Endothelial cell of umbilical vein (primary cell): ENCODE measurements at regions not wholly inside any gene's neighbourhood (a gene's known extent, or its start where the extent isn't known, plus 50 kb on each side); places are given as distances from the start of the nearest gene placed in this dataset.

ENCODE experiments used
- BruUV-seq: library from RNA; stranded (reverse); fragments of 400-500 nt; replicated peaks from 2 replicates; lab custom pipeline; 2021; lab: Mats Ljungman, UMichigan
- CTCF ChIA-PET: fragments of 300-600, 350-600 bp; sonication (Branson Sonifier 250); formaldehyde crosslinking; loops from one replicate; lab custom pipeline; 2021; ENCODE audit warnings: antibody characterized with exemption, inconsistent platforms; lab: Charles Lee
- POLR2A ChIA-PET: fragments of 300-600, 350-600 bp; sonication (Branson Sonifier 250); formaldehyde crosslinking; loops from one replicate; lab custom pipeline; 2021; ENCODE audit warnings: antibody characterized with exemption, inconsistent platforms; lab: Charles Lee
- DNase-seq: peaks from one replicate; pipeline ENCODE4 v3.0.0-alpha.2; 2011; ENCODE audit warnings: low read depth, low spot score
- FAIRE-seq: peaks from 2 replicates; lab custom pipeline; 2011; peaks lifted over from hg19 to GRCh38; lab: Jason Lieb, UNC
- H2AFZ ChIP-seq: 2 replicates; pipeline ENCODE4 v1.6.0; 2012; ENCODE audit warnings: low read depth, low read length, control low read depth, inconsistent platforms
- H3K27ac ChIP-seq: 2 replicates; pipeline ENCODE4 v1.5.1; 2011; ENCODE audit warnings: low read depth, mild to moderate bottlenecking, control low read depth, low read length, moderate library complexity; ENCODE audit not compliant: insufficient read depth
- H3K27me3 ChIP-seq, 2 experiments: 2 replicates each; pipeline versions ENCODE4 v1.6.0 to v1.6.1; 2011; ENCODE audit warnings: low read length in 2 of 2, mixed read lengths in 1 of 2; ENCODE audit not compliant: control insufficient read depth in 2 of 2, insufficient read depth in 2 of 2
- H3K36me3 ChIP-seq, 2 experiments: 2 replicates in 1 of 2; 3 replicates in 1 of 2; pipeline ENCODE4 v1.5.1; 2011; ENCODE audit warnings: low read length in 2 of 2, mild to moderate bottlenecking in 1 of 2, moderate library complexity in 1 of 2; ENCODE audit not compliant: control insufficient read depth in 2 of 2, insufficient read depth in 2 of 2; ENCODE audit errors: extremely low read depth in 1 of 2
- H3K4me1 ChIP-seq: 3 replicates; pipeline ENCODE4 v1.5.1; 2011; ENCODE audit warnings: mild to moderate bottlenecking, low read length; ENCODE audit not compliant: control insufficient read depth, insufficient read depth; ENCODE audit errors: extremely low read depth
- H3K4me2 ChIP-seq: 2 replicates; pipeline ENCODE4 v1.6.1; 2011; ENCODE audit warnings: low read length, control low read depth, mixed read lengths; ENCODE audit not compliant: insufficient read depth
- H3K4me3 ChIP-seq, 3 experiments: fragments of 200-600 bp in 1 of 3; sonication (generic), shearing (Covaris generic) in 1 of 3; replicated peaks in 1 of 3; 2 replicates each; pipeline ENCODE4 v1.5.1; 2011 to 2016; ENCODE audit warnings: control low read depth in 3 of 3, low read length in 3 of 3, mild to moderate bottlenecking in 2 of 3, inconsistent platforms in 1 of 3, low read depth in 1 of 3, moderate library complexity in 1 of 3; ENCODE audit not compliant: insufficient read depth in 1 of 3
- H3K79me2 ChIP-seq: 2 replicates; pipeline ENCODE4 v1.6.0; 2012; ENCODE audit warnings: low read length, inconsistent platforms; ENCODE audit not compliant: control insufficient read depth, insufficient read depth
- H3K9ac ChIP-seq: replicated peaks from 2 replicates; pipeline ENCODE3; 2011; ENCODE audit warnings: low read length, control low read depth; ENCODE audit not compliant: insufficient read depth; ENCODE audit errors: extremely low read depth
- H3K9me1 ChIP-seq: replicated peaks from 3 replicates; pipeline ENCODE4 v1.6.0; 2011; ENCODE audit warnings: mild to moderate bottlenecking, low read length; ENCODE audit not compliant: control insufficient read depth, insufficient read depth; ENCODE audit errors: extremely low read depth
- H3K9me3 ChIP-seq: replicated peaks from 2 replicates; pipeline ENCODE4 v1.5.1; 2012; ENCODE audit warnings: low read length, inconsistent platforms; ENCODE audit not compliant: control insufficient read depth, insufficient read depth
- H4K20me1 ChIP-seq: replicated peaks from 2 replicates; pipeline ENCODE3; 2011; ENCODE audit warnings: mild to moderate bottlenecking, low read length; ENCODE audit not compliant: control insufficient read depth, insufficient read depth; ENCODE audit errors: extremely low read depth
- EZH2 ChIP-seq: IDR thresholded peaks from 2 replicates; pipeline ENCODE4 v1.6.1; 2012; ENCODE audit warnings: borderline replicate concordance, low read depth, mild to moderate bottlenecking, moderate library complexity, low read length, inconsistent platforms; ENCODE audit not compliant: severe bottlenecking
- FOS ChIP-seq: IDR thresholded peaks from 2 replicates; pipeline ENCODE4 v1.6.1; 2011; ENCODE audit warnings: mild to moderate bottlenecking, low read length, moderate library complexity, borderline replicate concordance; ENCODE audit not compliant: insufficient read depth
- GATA2 ChIP-seq: IDR thresholded peaks from 2 replicates; pipeline ENCODE4 v1.7.0; 2011; ENCODE audit warnings: low read depth, mild to moderate bottlenecking, moderate library complexity, mixed read lengths, low read length; ENCODE audit not compliant: insufficient read length, insufficient read depth
- JUN ChIP-seq: IDR thresholded peaks from 2 replicates; pipeline ENCODE4 v1.6.1; 2011; ENCODE audit warnings: borderline replicate concordance, low read depth; ENCODE audit not compliant: insufficient read length, insufficient read depth
- MYC ChIP-seq: IDR thresholded peaks from one replicate; pipeline ENCODE4 v1.6.1; 2011; ENCODE audit warnings: mild to moderate bottlenecking, low read depth, low read length
- POLR2A ChIP-seq: IDR thresholded peaks from 2 replicates; pipeline ENCODE4 v1.6.1; 2012; ENCODE audit warnings: low read depth, mild to moderate bottlenecking, control low read depth, low read length
- POLR2AphosphoS5 ChIP-seq: IDR thresholded peaks from 2 replicates; pipeline ENCODE4 v1.6.1; 2012; ENCODE audit warnings: low read depth, mild to moderate bottlenecking, control low read depth, low read length, moderate library complexity; ENCODE audit not compliant: insufficient read depth
- dilution Hi-C: fragments of 300-500 bp; cut with MboI; formaldehyde crosslinking; loops from one replicate; pipeline ENCODE4 v1.15.0; 2019; ENCODE audit warnings: low sequenced_read_pairs; ENCODE audit not compliant: extremely low pct_ligation_motif_present
- intact Hi-C: fragments of 100-400 bp; cut with micrococcal nuclease; formaldehyde crosslinking; loops from one replicate; pipeline ENCODE4 v1.10.0; 2022
- TF ChIP-seq, protein P1 (sequence below), 2 donors: IDR thresholded peaks; 1 replicate in 1 of 2; 2 replicates in 1 of 2; pipeline ENCODE4 v1.5.1; 2011; ENCODE audit warnings: low read length in 2 of 2, mild to moderate bottlenecking in 2 of 2, moderate library complexity in 2 of 2, control low read depth in 1 of 2, inconsistent platforms in 1 of 2, low read depth in 1 of 2; ENCODE audit not compliant: insufficient read depth in 1 of 2; ENCODE audit errors: extremely low read depth in 1 of 2
- TF ChIP-seq, protein P2 (sequence below): IDR thresholded peaks from 2 replicates; pipeline ENCODE4 v1.6.1; 2011; ENCODE audit not compliant: insufficient read depth, insufficient read length

DNA sequence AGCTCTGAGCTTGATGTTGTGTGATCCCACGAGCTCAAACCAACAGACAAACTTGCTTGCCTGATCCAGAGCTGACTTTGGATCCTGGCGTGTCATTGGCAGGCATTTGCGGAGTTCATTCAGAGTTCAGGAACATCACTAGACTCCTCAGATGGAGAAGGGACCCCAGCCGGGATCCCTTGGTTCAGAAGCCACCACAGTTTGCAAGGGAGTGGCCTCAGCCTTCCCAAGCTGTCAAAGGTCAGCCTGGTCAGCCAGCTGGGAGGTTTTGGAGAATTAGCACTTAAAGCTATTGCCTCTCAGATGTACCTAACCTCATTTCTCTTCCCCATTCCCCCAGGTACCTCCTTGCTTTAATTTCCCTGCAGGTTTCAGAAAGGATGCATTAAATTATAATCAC is 208.8 kb upstream of the SOX21 start:
- dilution Hi-C loops (no loop called here), intact Hi-C loops (no loop called here)
- Histone ChIP-seq H3K4me1 (no peaks in the 10 kb centered on the region), H3K9me1 (no peaks in the 10 kb centered on the region), H2AFZ (no peak overlapping the region), H4K20me1 (no peaks in the 10 kb centered on the region), H3K27me3 (peaks cover 1 to 3% of the 10 kb centered on the region in 2 experiments), H3K36me3 (no peaks in the 10 kb centered on the region), H3K27ac (no peak overlapping the region), H3K79me2 (no peaks in the 10 kb centered on the region), H3K9ac (no peak overlapping the region), H3K4me2 (no peak overlapping the region), H3K9me3 (no peaks in the 10 kb centered on the region), H3K4me3 (no peak overlapping the region)
- TF ChIP-seq, protein P1, sequence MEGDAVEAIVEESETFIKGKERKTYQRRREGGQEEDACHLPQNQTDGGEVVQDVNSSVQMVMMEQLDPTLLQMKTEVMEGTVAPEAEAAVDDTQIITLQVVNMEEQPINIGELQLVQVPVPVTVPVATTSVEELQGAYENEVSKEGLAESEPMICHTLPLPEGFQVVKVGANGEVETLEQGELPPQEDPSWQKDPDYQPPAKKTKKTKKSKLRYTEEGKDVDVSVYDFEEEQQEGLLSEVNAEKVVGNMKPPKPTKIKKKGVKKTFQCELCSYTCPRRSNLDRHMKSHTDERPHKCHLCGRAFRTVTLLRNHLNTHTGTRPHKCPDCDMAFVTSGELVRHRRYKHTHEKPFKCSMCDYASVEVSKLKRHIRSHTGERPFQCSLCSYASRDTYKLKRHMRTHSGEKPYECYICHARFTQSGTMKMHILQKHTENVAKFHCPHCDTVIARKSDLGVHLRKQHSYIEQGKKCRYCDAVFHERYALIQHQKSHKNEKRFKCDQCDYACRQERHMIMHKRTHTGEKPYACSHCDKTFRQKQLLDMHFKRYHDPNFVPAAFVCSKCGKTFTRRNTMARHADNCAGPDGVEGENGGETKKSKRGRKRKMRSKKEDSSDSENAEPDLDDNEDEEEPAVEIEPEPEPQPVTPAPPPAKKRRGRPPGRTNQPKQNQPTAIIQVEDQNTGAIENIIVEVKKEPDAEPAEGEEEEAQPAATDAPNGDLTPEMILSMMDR (IDR thresholded peaks at IDR 0.05; ENCODE audit: extremely low read depth in 1 of 2, insufficient read depth in 1 of 2, low read depth in 1 of 2, low read length in 2 of 2) = no peak
- TF ChIP-seq EZH2 (no peak), FOS (no peak), MYC (no peak)
- DNase-seq (no peak), FAIRE-seq (no peak)
- ChIA-PET POLR2A (no interaction called here), CTCF (interaction anchor here (1.8 kb wide), 1 partner anchor 11 kb away, joined by 5 read pairs; no protein-coding TSS in a partner anchor)
- no TSS peak for BruUV-seq

DNA sequence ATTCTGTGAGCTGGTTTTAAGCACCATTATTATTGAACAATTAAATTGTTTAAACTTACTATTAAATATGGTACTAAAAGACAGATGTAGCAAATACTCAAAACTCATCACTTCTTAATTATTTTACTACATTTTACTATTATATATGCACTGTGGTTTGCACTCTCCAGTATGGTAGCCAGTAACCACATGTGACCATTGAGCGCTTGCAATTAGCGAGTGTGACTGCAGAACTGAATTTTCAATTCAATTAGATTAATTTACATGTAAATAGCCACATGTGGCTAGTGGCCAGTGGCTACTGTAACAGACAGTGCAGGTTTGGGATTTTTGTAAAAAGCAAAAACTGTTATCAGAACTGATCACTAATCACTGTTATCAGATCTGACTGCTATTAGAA is 208.2 kb upstream of the SOX21 start:
- POLR2A ChIA-PET = no interaction called here
- no peak overlapping the region for H3K4me2 ChIP-seq
- TF ChIP-seq, protein P1 (IDR thresholded peaks at IDR 0.05; ENCODE audit: extremely low read depth in 1 of 2, insufficient read depth in 1 of 2, low read depth in 1 of 2, low read length in 2 of 2) = no peak
- TF ChIP-seq FOS = no peak
- no peak for TF ChIP-seq GATA2
- TF ChIP-seq JUN = no peak
- TF ChIP-seq MYC = no peak
- TF ChIP-seq POLR2AphosphoS5 = no peak
- no peak for TF ChIP-seq EZH2
- TF ChIP-seq POLR2A = no peak
- TF ChIP-seq, protein P2, sequence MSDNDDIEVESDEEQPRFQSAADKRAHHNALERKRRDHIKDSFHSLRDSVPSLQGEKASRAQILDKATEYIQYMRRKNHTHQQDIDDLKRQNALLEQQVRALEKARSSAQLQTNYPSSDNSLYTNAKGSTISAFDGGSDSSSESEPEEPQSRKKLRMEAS = no peak
- H3K4me1 ChIP-seq = no peaks in the 10 kb centered on the region
- H3K27me3 ChIP-seq = peaks cover 1 to 3% of the 10 kb centered on the region in 2 experiments
- dilution Hi-C loops (no loop called here), intact Hi-C loops (no loop called here)
- H4K20me1 ChIP-seq = no peaks in the 10 kb centered on the region
- H3K79me2 ChIP-seq = no peaks in the 10 kb centered on the region
- CTCF ChIA-PET = no interaction called here
- H2AFZ ChIP-seq = no peak overlapping the region
- no peaks in the 10 kb centered on the region for H3K9me3 ChIP-seq
- no peak overlapping the region for H3K4me3 ChIP-seq
- no peaks in the 10 kb centered on the region for H3K36me3 ChIP-seq
- FAIRE-seq = no peak
- H3K27ac ChIP-seq = no peak overlapping the region
- BruUV-seq = no TSS peak
- H3K9ac ChIP-seq = no peak overlapping the region
- no peak for DNase-seq
- no peaks in the 10 kb centered on the region for H3K9me1 ChIP-seq
